Astrocyte of the cerebellum (primary cell): ENCODE measurements at regions not wholly inside any gene's neighbourhood (a gene's known extent, or its start where the extent isn't known, plus 50 kb on each side); places are given as distances from the start of the nearest gene placed in this dataset.

Source experiments
- DNase-seq: peaks from one replicate; pipeline ENCODE4 v3.0.0-alpha.2; 2011; ENCODE audit warnings: low read depth
- H3K4me3 ChIP-seq: 2 replicates; pipeline ENCODE4 v1.5.1; 2011; ENCODE audit warnings: mild to moderate bottlenecking, low read depth, low read length, moderate library complexity
- CTCF ChIP-seq: IDR thresholded peaks from 2 replicates; pipeline ENCODE4 v1.5.1; 2012; ENCODE audit warnings: low read length, low read depth, moderate library complexity, mild to moderate bottlenecking; ENCODE audit errors: missing control alignments
- in situ Hi-C: cut with HindIII; loops from 2 replicates; pipeline ENCODE4 v1.10.0; 2017; ENCODE audit warnings: low sequenced_read_pairs

GRCh38 chr6:137954253-137954652 is 87.2 kb downstream of the TNFAIP3 start:
- no peak overlapping the region for H3K4me3 ChIP-seq
- TF ChIP-seq CTCF: no peak
- in situ Hi-C loops: no loop called here
- DNase-seq: no peak

- no peak for TF ChIP-seq CTCF
- no peak overlapping the region for H3K4me3 ChIP-seq
- in situ Hi-C loops: no loop called here
- no peak for DNase-seq
Measured at GRCh38 chr6:137956098-137956488, 89.0 kb downstream of the TNFAIP3 start.

- in situ Hi-C loops: no loop called here
- DNase-seq: no peak
- no peak overlapping the region for H3K4me3 ChIP-seq
- no peak for TF ChIP-seq CTCF
Measured at GRCh38 chr6:137957471-137957870, 90.4 kb downstream of the TNFAIP3 start.

GRCh38 chr6:137958811-137959565 is 91.9 kb downstream of the TNFAIP3 start:
- no peak for DNase-seq
- in situ Hi-C loops: no loop called here
- H3K4me3 ChIP-seq: no peak overlapping the region
- no peak for TF ChIP-seq CTCF

- TF ChIP-seq CTCF: no peak
- in situ Hi-C loops: no loop called here
- no peak for DNase-seq
- H3K4me3 ChIP-seq: no peak overlapping the region
Measured at GRCh38 chr6:137962725-137963124, 95.7 kb downstream of the TNFAIP3 start.

GRCh38 chr6:137964876-137965275 is 97.8 kb downstream of the TNFAIP3 start:
- in situ Hi-C loops: no loop called here
- DNase-seq: no peak
- no peak for TF ChIP-seq CTCF
- no peak overlapping the region for H3K4me3 ChIP-seq
